Activated naive CD8-positive, alpha-beta T cell treated with anti-CD3 and anti-CD28 coated beads, Interleukin-2, amount 50 U/mL, for 24 hours (primary cell): ENCODE measurements at regions not wholly inside any gene's neighbourhood (a gene's known extent, or its start where the extent isn't known, plus 50 kb on each side); places are given as distances from the start of the nearest gene placed in this dataset.

ENCODE experiments used
- ATAC-seq: fragments of 150-1000 bp; cut with Tn5 transposase; one replicate; pipeline ENCODE4 v1.10.0; 2021
- DNase-seq: peaks from one replicate; pipeline ENCODE4 v3.0.0; 2021
- H3K27ac Mint-ChIP-seq: one replicate; pipeline ENCODE4 v1.8.0; 2021; ENCODE audit warnings: mild to moderate bottlenecking, mixed read lengths
- H3K27me3 Mint-ChIP-seq: one replicate; pipeline ENCODE4 v1.8.0; 2021; ENCODE audit warnings: mixed read lengths
- H3K36me3 Mint-ChIP-seq: one replicate; pipeline ENCODE4 v1.8.0; 2021; ENCODE audit warnings: low read depth, mixed read lengths
- H3K4me1 Mint-ChIP-seq: one replicate; pipeline ENCODE4 v1.8.0; 2021; ENCODE audit warnings: mixed read lengths
- H3K4me3 Mint-ChIP-seq: one replicate; pipeline ENCODE4 v1.8.0; 2021; ENCODE audit warnings: mild to moderate bottlenecking, moderate library complexity, mixed read lengths
- H3K9me3 Mint-ChIP-seq: one replicate; pipeline ENCODE4 v1.8.0; 2021; ENCODE audit warnings: mixed read lengths

DNA sequence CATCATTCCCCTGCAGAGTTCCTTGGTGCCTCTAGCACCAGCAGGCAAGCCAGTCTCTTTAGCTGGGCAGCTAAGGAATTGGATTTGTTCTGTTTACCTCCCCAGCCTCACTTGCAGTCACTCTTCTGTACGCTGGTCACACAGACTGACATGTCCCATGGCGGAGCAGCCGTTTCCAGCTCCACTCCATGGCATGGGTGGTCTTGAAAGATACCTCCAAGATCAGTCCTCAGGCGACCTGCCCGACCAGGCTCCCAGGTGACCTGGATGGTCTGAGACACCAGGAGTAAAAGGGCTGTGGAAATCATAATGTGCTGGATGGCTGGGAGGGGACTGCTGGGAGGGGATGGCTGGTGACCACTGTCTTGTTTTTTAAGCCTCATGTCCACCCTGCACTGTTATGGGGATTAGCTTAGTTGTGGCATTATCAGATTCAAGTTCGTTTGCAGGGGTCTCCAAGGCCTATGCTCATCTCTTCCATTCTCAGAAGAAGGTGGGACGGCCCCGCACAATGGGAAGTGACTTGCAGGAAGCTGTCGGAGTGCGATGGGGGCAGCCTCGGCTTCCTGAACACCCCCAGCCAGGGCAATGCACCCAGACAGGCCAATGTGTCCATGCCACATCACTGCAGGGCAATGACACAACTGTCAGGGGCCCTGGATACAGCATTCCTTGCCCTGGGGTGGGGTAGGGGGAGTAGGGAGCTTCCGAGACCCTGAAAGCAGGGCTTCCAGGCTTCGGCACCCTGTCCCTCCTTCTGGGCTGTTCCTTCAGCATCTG, 156.1 kb upstream of the MYCN start:
- no peak overlapping the region for H3K4me3 Mint-ChIP-seq
- H3K36me3 Mint-ChIP-seq: no peaks in the 10 kb centered on the region
- no peaks in the 10 kb centered on the region for H3K9me3 Mint-ChIP-seq
- ATAC-seq: no peak
- H3K4me1 Mint-ChIP-seq: no peaks in the 10 kb centered on the region
- H3K27ac Mint-ChIP-seq: no peak overlapping the region
- H3K27me3 Mint-ChIP-seq: no peaks in the 10 kb centered on the region
- no peak for DNase-seq

- Mint-ChIP-seq H3K4me1 (no peaks in the 10 kb centered on the region), H3K36me3 (no peaks in the 10 kb centered on the region), H3K4me3 (no peak overlapping the region), H3K9me3 (no peaks in the 10 kb centered on the region), H3K27me3 (no peaks in the 10 kb centered on the region), H3K27ac (no peak overlapping the region)
- ATAC-seq: no peak
- DNase-seq: no peak
These were observed 155.2 kb upstream of the MYCN start for GRCh38 chr2:15784886-15785801.

GRCh38 chr2:15786003-15786654, 154.2 kb upstream of the MYCN start:
- ATAC-seq (no peak), DNase-seq (no peak)
- Mint-ChIP-seq H3K27me3 (no peaks in the 10 kb centered on the region), H3K27ac (no peak overlapping the region), H3K4me3 (no peak overlapping the region), H3K36me3 (no peaks in the 10 kb centered on the region), H3K4me1 (no peaks in the 10 kb centered on the region), H3K9me3 (no peaks in the 10 kb centered on the region)

DNA sequence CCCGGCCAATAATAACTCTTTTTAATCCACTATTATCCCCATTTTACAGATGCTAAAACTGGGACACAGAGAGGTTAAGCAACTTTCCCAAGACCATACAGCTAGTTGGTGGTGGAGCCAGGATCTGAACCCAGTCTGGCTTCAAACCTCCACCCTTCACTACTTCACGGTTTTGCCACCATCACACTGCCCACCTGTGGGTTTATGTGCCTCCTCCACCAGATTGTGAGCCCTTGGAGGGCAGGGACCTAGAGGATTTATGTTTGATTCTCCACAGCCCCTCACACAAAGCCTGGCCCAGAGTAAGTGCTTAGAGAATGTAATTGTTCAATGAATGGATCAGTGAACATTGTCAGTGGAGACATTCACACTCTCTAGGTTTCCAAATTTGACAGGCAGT, 153.4 kb upstream of the MYCN start:
- Mint-ChIP-seq H3K27ac (no peak overlapping the region), H3K27me3 (no peaks in the 10 kb centered on the region), H3K36me3 (no peaks in the 10 kb centered on the region), H3K4me1 (no peaks in the 10 kb centered on the region), H3K4me3 (no peak overlapping the region), H3K9me3 (no peaks in the 10 kb centered on the region)
- DNase-seq: no peak
- no peak for ATAC-seq

GRCh38 chr2:15787535-15788454, 152.6 kb upstream of the MYCN start:
- ATAC-seq (no peak), DNase-seq (no peak)
- Mint-ChIP-seq H3K4me1 (no peaks in the 10 kb centered on the region), H3K27me3 (no peaks in the 10 kb centered on the region), H3K4me3 (no peak overlapping the region), H3K27ac (no peak overlapping the region), H3K9me3 (no peaks in the 10 kb centered on the region), H3K36me3 (no peaks in the 10 kb centered on the region)

GRCh38 chr2:15788455-15788829, 151.9 kb upstream of the MYCN start:
- Mint-ChIP-seq H3K27me3 (no peaks in the 10 kb centered on the region), H3K27ac (no peak overlapping the region), H3K9me3 (no peaks in the 10 kb centered on the region), H3K4me1 (no peaks in the 10 kb centered on the region), H3K36me3 (no peaks in the 10 kb centered on the region), H3K4me3 (no peak overlapping the region)
- DNase-seq (no peak), ATAC-seq (no peak)

DNA sequence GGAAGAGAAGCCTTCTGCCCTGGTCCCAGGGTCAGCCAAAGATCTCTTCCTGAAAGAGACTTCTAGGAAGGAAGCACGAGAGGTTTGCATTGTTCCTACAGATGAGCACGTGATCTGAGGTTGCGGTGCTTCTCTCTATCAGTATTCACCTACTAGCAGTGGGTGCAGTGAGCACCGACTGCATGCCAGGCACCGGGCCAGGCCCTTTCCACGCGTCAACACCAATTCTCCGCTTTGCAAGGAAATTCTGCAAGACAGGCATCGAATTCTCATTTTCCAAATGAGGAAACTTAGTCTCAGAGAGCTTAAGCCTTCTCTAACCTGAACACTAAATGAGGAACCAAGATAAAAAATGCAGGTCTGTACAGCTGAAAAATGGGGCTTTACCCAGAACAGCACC, 151.5 kb upstream of the MYCN start:
- Mint-ChIP-seq H3K36me3 (no peaks in the 10 kb centered on the region), H3K4me3 (no peak overlapping the region), H3K27me3 (no peaks in the 10 kb centered on the region), H3K9me3 (no peaks in the 10 kb centered on the region), H3K4me1 (no peaks in the 10 kb centered on the region), H3K27ac (no peak overlapping the region)
- ATAC-seq: no peak
- no peak for DNase-seq

DNA sequence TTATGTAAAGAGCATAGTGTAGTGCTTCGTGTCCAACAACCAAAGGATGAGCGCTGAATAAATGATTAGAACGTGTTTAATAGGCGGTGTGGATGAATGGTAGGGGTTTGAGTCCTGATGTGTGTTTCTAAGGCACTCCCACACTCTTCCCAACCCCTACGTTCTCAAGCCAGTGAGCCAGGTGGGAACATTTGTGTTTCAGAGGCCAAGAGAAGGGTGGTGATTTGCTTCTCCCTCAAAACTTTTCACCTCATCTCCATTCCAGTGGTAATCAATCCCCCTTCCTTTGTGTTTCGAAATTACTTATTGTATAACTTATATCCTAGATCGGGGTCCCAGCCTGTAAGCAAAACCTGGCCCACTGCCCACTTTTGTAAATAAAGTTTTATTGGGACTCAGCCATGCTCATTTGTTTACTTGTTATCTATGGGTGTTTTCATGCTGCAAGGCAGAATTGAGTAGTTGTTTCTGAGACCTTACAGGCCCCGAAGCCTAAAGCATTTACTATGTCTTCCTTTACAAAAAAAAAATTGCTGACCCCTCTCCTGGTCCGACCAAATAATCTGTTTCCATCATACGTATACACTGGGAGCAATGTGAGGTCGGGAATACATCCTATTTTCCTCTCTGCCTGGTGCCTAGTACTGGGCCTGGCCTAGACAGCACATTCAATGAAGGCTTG, 150.8 kb upstream of the MYCN start:
- no peak for ATAC-seq
- H3K4me3 Mint-ChIP-seq: no peak overlapping the region
- H3K27ac Mint-ChIP-seq: no peak overlapping the region
- no peaks in the 10 kb centered on the region for H3K9me3 Mint-ChIP-seq
- no peak for DNase-seq
- no peaks in the 10 kb centered on the region for H3K4me1 Mint-ChIP-seq
- H3K27me3 Mint-ChIP-seq: no peaks in the 10 kb centered on the region
- no peaks in the 10 kb centered on the region for H3K36me3 Mint-ChIP-seq

- Mint-ChIP-seq H3K36me3 (no peaks in the 10 kb centered on the region), H3K4me1 (no peaks in the 10 kb centered on the region), H3K4me3 (no peak overlapping the region), H3K9me3 (no peaks in the 10 kb centered on the region), H3K27ac (no peak overlapping the region), H3K27me3 (peaks cover under 1% of the 10 kb centered on the region)
- no peak for DNase-seq
- no peak for ATAC-seq
These were observed 150.0 kb upstream of the MYCN start for GRCh38 chr2:15790326-15790725.

GRCh38 chr2:15790838-15791237, 149.5 kb upstream of the MYCN start:
- H3K27me3 Mint-ChIP-seq: peaks cover 2% of the 10 kb centered on the region
- H3K4me1 Mint-ChIP-seq: no peaks in the 10 kb centered on the region
- H3K9me3 Mint-ChIP-seq: no peaks in the 10 kb centered on the region
- H3K27ac Mint-ChIP-seq: no peak overlapping the region
- H3K36me3 Mint-ChIP-seq: no peaks in the 10 kb centered on the region
- DNase-seq: no peak
- ATAC-seq: no peak
- no peak overlapping the region for H3K4me3 Mint-ChIP-seq

- Mint-ChIP-seq H3K4me3 (no peak overlapping the region), H3K9me3 (no peaks in the 10 kb centered on the region), H3K27ac (no peak overlapping the region), H3K4me1 (no peaks in the 10 kb centered on the region), H3K36me3 (no peaks in the 10 kb centered on the region), H3K27me3 (peaks cover 2% of the 10 kb centered on the region)
- ATAC-seq: no peak
- no peak for DNase-seq
These were observed 149.1 kb upstream of the MYCN start for GRCh38 chr2:15791294-15791693.

DNA sequence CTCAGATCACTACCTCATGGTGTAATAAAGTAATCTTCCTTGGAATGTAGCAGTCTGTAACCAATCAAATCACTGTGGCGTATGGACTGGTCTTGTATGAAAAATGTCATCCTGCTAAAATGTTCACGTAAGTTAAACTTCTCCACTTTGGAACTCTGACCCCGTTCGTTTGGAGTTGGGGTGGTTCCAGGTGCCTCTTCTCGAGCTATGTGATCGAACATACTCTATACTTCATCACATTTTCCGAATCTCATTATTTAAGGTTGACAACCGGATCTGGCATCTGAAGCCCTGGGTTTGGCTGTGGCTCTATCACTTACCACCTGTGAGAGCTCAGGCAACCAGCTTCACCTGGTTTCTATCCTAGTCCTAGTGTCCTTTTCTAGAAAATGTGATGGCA, 148.0 kb upstream of the MYCN start:
- ATAC-seq: no peak
- Mint-ChIP-seq H3K36me3 (no peaks in the 10 kb centered on the region), H3K27ac (no peak overlapping the region), H3K4me1 (no peaks in the 10 kb centered on the region), H3K9me3 (no peaks in the 10 kb centered on the region), H3K27me3 (peaks cover 2% of the 10 kb centered on the region), H3K4me3 (no peak overlapping the region)
- no peak for DNase-seq

GRCh38 chr2:15793078-15793913, 147.1 kb upstream of the MYCN start:
- no peak overlapping the region for H3K4me3 Mint-ChIP-seq
- H3K27me3 Mint-ChIP-seq: peaks cover 2% of the 10 kb centered on the region
- H3K9me3 Mint-ChIP-seq: no peaks in the 10 kb centered on the region
- DNase-seq: no peak
- no peak for ATAC-seq
- no peaks in the 10 kb centered on the region for H3K36me3 Mint-ChIP-seq
- no peak overlapping the region for H3K27ac Mint-ChIP-seq
- no peaks in the 10 kb centered on the region for H3K4me1 Mint-ChIP-seq
